Keratinocyte (primary cell): ENCODE measurements at regions not wholly inside any gene's neighbourhood (a gene's known extent, or its start where the extent isn't known, plus 50 kb on each side); places are given as distances from the start of the nearest gene placed in this dataset.
"Not testable (repeated sequence)": the region's sequence is repeated elsewhere in the genome, so short reads cannot be mapped to it uniquely, and the experiment has no call there.

ENCODE experiments used
- DNase-seq: peaks from one replicate; pipeline ENCODE4 v3.0.0-alpha.2; 2011; ENCODE audit warnings: low read depth, missing footprints, low spot score
- FAIRE-seq: peaks from 2 replicates; lab custom pipeline; 2011; peaks lifted over from hg19 to GRCh38; lab: Jason Lieb, UNC
- H2AFZ ChIP-seq: 2 replicates; pipeline ENCODE4 v1.6.0; 2012; ENCODE audit warnings: low read length, control low read depth, inconsistent platforms; ENCODE audit not compliant: control insufficient read depth
- H3K27ac ChIP-seq: 2 replicates; pipeline ENCODE4 v1.5.1; 2011; ENCODE audit warnings: low read length; ENCODE audit not compliant: control insufficient read depth, insufficient read depth
- H3K27me3 ChIP-seq: 3 replicates; pipeline ENCODE4 v1.6.0; 2011; ENCODE audit warnings: low read length; ENCODE audit not compliant: control insufficient read depth, insufficient read depth; ENCODE audit errors: extremely low read depth
- H3K36me3 ChIP-seq, 2 experiments: 2 replicates in 1 of 2; 3 replicates in 1 of 2; pipeline ENCODE4 v1.5.1; 2011; ENCODE audit warnings: low read length in 2 of 2, mild to moderate bottlenecking in 1 of 2; ENCODE audit not compliant: control insufficient read depth in 2 of 2, insufficient read depth in 2 of 2; ENCODE audit errors: extremely low read depth in 1 of 2
- H3K4me1 ChIP-seq: 3 replicates; pipeline ENCODE4 v1.5.1; 2011; ENCODE audit warnings: low read length; ENCODE audit not compliant: control insufficient read depth, insufficient read depth; ENCODE audit errors: extremely low read depth
- H3K4me2 ChIP-seq: 3 replicates; pipeline ENCODE4 v1.6.0; 2011; ENCODE audit warnings: low read depth, low read length; ENCODE audit not compliant: control insufficient read depth, insufficient read depth; ENCODE audit errors: extremely low read depth
- H3K4me3 ChIP-seq, 3 experiments: fragments of 200-600 bp in 1 of 3; sonication (generic) in 1 of 3; 2 replicates in 2 of 3; 3 replicates in 1 of 3; pipeline ENCODE4 v1.5.1; 2011 to 2016; ENCODE audit warnings: low read length in 3 of 3, mild to moderate bottlenecking in 3 of 3, control low read depth in 2 of 3, inconsistent platforms in 1 of 3, low read depth in 1 of 3, mixed read lengths in 1 of 3, mixed run types in 1 of 3, moderate library complexity in 1 of 3; ENCODE audit not compliant: control insufficient read depth in 2 of 3, insufficient read depth in 2 of 3; ENCODE audit errors: extremely low read depth in 1 of 3
- H3K79me2 ChIP-seq: 2 replicates; pipeline ENCODE4 v1.6.0; 2012; ENCODE audit warnings: low read length; ENCODE audit not compliant: control insufficient read depth, insufficient read depth
- H3K9ac ChIP-seq: 3 replicates; pipeline ENCODE4 v1.6.0; 2011; ENCODE audit warnings: low read length; ENCODE audit not compliant: control insufficient read depth, insufficient read depth; ENCODE audit errors: extremely low read depth
- H3K9me1 ChIP-seq: 3 replicates; pipeline ENCODE4 v1.6.0; 2011; ENCODE audit warnings: low read length; ENCODE audit not compliant: control insufficient read depth, insufficient read depth; ENCODE audit errors: extremely low read depth
- H3K9me3 ChIP-seq: 2 replicates; pipeline ENCODE4 v1.5.1; 2012; ENCODE audit warnings: low read depth, low read length; ENCODE audit not compliant: control insufficient read depth
- H4K20me1 ChIP-seq: 3 replicates; pipeline ENCODE4 v1.6.0; 2011; ENCODE audit warnings: low read length; ENCODE audit not compliant: control insufficient read depth, insufficient read depth; ENCODE audit errors: extremely low read depth
- EZH2 ChIP-seq: IDR thresholded peaks from one replicate; pipeline ENCODE4 v1.6.1; 2012; ENCODE audit warnings: inconsistent platforms, mild to moderate bottlenecking, low read length, moderate library complexity
- dilution Hi-C: fragments of 300-500 bp; cut with MboI; formaldehyde crosslinking; loops from one replicate; pipeline ENCODE4 v1.7.0; 2020; ENCODE audit warnings: low sequenced_read_pairs; ENCODE audit not compliant: extremely low pct_ligation_motif_present
- TF ChIP-seq, protein P1 (sequence below), 3 experiments: IDR thresholded peaks in 1 of 3; conservative IDR thresholded peaks in 1 of 3; optimal IDR thresholded peaks in 1 of 3; 2 replicates in 2 of 3; 3 replicates in 1 of 3; pipeline versions ENCODE3 to v1.5.1; 2011; ENCODE audit warnings: low read length in 3 of 3, mild to moderate bottlenecking in 3 of 3, moderate library complexity in 2 of 3, control low read depth in 1 of 3, inconsistent platforms in 1 of 3; ENCODE audit not compliant: insufficient read depth in 2 of 3; ENCODE audit errors: extremely low read depth in 1 of 3

DNA sequence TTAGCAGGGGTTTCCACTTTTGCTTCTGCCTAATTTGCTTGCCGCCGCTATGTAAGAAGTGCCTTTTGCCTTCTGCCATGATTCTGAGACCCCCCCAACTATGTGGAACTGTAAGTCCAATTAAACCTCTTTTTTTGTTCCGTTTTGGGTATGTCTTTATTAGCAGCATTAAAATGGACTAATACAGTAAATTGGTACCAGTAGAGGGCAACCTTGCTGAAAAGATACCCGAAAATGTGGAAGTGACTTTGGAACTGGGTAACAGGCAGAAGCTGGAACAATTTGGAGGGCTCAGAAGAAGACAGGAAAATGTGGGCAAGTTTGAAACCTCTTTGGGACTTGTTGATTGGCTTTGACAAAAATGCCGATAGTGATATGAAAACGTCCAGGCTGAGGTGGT, 216.1 kb upstream of the FSIP2 start:
- Histone ChIP-seq H3K4me3 (no peak overlapping the region), H3K4me1 (no peaks in the 10 kb centered on the region), H3K9ac (no peak overlapping the region), H3K27ac (no peak overlapping the region), H3K4me2 (no peak overlapping the region), H3K79me2 (no peaks in the 10 kb centered on the region), H3K27me3 (no peaks in the 10 kb centered on the region), H2AFZ (no peak overlapping the region), H3K9me3 (no peaks in the 10 kb centered on the region), H3K36me3 (no peaks in the 10 kb centered on the region), H4K20me1 (no peaks in the 10 kb centered on the region), H3K9me1 (no peaks in the 10 kb centered on the region)
- dilution Hi-C loops: no loop called here
- FAIRE-seq: no peak
- no peak for TF ChIP-seq EZH2
- TF ChIP-seq, protein P1, sequence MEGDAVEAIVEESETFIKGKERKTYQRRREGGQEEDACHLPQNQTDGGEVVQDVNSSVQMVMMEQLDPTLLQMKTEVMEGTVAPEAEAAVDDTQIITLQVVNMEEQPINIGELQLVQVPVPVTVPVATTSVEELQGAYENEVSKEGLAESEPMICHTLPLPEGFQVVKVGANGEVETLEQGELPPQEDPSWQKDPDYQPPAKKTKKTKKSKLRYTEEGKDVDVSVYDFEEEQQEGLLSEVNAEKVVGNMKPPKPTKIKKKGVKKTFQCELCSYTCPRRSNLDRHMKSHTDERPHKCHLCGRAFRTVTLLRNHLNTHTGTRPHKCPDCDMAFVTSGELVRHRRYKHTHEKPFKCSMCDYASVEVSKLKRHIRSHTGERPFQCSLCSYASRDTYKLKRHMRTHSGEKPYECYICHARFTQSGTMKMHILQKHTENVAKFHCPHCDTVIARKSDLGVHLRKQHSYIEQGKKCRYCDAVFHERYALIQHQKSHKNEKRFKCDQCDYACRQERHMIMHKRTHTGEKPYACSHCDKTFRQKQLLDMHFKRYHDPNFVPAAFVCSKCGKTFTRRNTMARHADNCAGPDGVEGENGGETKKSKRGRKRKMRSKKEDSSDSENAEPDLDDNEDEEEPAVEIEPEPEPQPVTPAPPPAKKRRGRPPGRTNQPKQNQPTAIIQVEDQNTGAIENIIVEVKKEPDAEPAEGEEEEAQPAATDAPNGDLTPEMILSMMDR (optimal IDR thresholded peaks at IDR 0.05 in 1 of 3, IDR thresholded peaks at IDR 0.05 in 1 of 3, conservative IDR thresholded peaks at IDR 0.05 in 1 of 3; ENCODE audit: extremely low read depth in 1 of 3, insufficient read depth in 2 of 3, low read length in 3 of 3): no peak
- DNase-seq: no peak

DNA sequence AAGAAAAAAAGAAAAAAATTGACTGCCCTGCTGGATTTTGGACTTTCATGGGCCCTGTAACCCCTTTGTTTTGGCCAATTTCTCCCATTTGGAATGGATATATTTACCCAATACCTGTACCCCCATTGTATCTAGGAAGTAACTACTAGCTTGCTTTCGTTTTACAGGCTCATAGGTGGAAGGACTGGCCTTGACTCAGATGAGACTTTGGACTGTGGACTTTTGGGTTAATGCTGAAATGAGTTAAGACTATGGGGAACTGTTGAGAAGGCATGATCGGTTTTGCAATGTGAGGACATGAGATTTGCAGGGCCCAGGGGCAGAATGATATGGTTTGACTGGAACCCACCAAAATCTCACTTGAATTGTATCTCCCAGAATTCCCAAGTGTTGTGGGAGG, 214.4 kb upstream of the FSIP2 start:
- FAIRE-seq, H3K9me3 ChIP-seq, H3K9ac ChIP-seq, H2AFZ ChIP-seq, H3K4me3 ChIP-seq, H3K36me3 ChIP-seq, H3K27ac ChIP-seq, H3K9me1 ChIP-seq, H4K20me1 ChIP-seq, H3K79me2 ChIP-seq, DNase-seq, H3K4me1 ChIP-seq, H3K4me2 ChIP-seq, dilution Hi-C loops, H3K27me3 ChIP-seq: not testable (repeated sequence)

DNA sequence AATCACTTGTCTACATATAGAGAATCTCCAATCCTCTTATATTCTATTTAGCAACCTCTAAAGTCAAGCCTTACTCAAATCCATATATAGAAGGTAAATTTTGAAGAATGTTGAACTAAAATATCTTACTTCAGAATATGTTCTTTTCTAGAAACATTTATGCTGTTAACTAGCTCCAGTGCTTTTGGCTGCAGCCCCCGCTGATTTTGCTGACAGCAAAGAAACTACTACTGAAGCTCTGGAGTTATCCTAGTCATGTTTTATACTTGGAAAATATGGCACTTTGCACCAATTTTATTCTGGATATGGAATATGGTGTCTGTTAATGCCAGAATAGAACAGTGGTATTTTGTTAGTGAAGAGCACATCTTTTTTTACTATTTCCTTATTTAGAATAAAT, 212.4 kb upstream of the FSIP2 start:
- no peak for TF ChIP-seq EZH2
- TF ChIP-seq, protein P1 (optimal IDR thresholded peaks at IDR 0.05 in 1 of 3, IDR thresholded peaks at IDR 0.05 in 1 of 3, conservative IDR thresholded peaks at IDR 0.05 in 1 of 3; ENCODE audit: extremely low read depth in 1 of 3, insufficient read depth in 2 of 3, low read length in 3 of 3): no peak
- Histone ChIP-seq H2AFZ (no peak overlapping the region), H3K27me3 (no peaks in the 10 kb centered on the region), H3K4me3 (no peak overlapping the region), H3K79me2 (no peaks in the 10 kb centered on the region), H4K20me1 (no peaks in the 10 kb centered on the region), H3K36me3 (no peaks in the 10 kb centered on the region), H3K4me2 (no peak overlapping the region), H3K27ac (no peak overlapping the region), H3K4me1 (no peaks in the 10 kb centered on the region), H3K9me1 (no peaks in the 10 kb centered on the region), H3K9me3 (no peaks in the 10 kb centered on the region), H3K9ac (no peak overlapping the region)
- no peak for DNase-seq
- dilution Hi-C loops: no loop called here
- FAIRE-seq: no peak
